Spleen (tissue), 7 donors: ENCODE measurements at regions not wholly inside any gene's neighbourhood (a gene's known extent, or its start where the extent isn't known, plus 50 kb on each side); places are given as distances from the start of the nearest gene placed in this dataset.

ENCODE experiments used
- CTCF ChIP-seq, 11 experiments: fragments of 200-600 bp in 7 of 11; fragments of 450-650 bp in 4 of 11; sonication (generic) in 4 of 11; IDR thresholded peaks in 8 of 11; conservative IDR thresholded peaks in 3 of 11; 1 replicate in 7 of 11; 2 replicates in 4 of 11; pipeline versions ENCODE4 v1.4.0 to v1.8.0; 2016 to 2021; ENCODE audit warnings: antibody characterized with exemption in 11 of 11, inconsistent platforms in 4 of 11, mild to moderate bottlenecking in 1 of 11
- POLR2A ChIP-seq, 3 donors: fragments of 450-650 bp; IDR thresholded peaks; one replicate each; pipeline ENCODE4 v1.5.1; 2017; ENCODE audit warnings: antibody characterized with exemption in 3 of 3, mild to moderate bottlenecking in 1 of 3
- POLR2AphosphoS5 ChIP-seq, 3 donors: sonication (generic); formaldehyde crosslinking; IDR thresholded peaks; one replicate each; pipeline ENCODE4 v1.5.1; 2017; ENCODE audit warnings: antibody characterized with exemption in 3 of 3
- donor health status: DM: no; HTN: no; CAD: no; lungs with moderate emphysema.
- donor health status: DM: no; HTN: no; CAD: no.
- donor health status: DM: no; HTN: no; CAD: no.

- TF ChIP-seq POLR2A (IDR thresholded peaks at IDR 0.05) (no peak), CTCF (IDR thresholded peaks at IDR 0.05 in 8 of 11, conservative IDR thresholded peaks at IDR 0.05 in 3 of 11) (no peak), POLR2AphosphoS5 (IDR thresholded peaks at IDR 0.05) (no peak)
Measured at GRCh38 chr1:117709249-117709691, 103.4 kb downstream of the TENT5C start.
